K562 (cell line): ENCODE measurements at regions not wholly inside any gene's neighbourhood (a gene's known extent, or its start where the extent isn't known, plus 50 kb on each side); places are given as distances from the start of the nearest gene placed in this dataset.

Source experiments
- ATAC-seq: fragments of 200-7000 bp; cut with Tn5 transposase; 3 replicates; pipeline ENCODE4 v1.9.1; 2020; ENCODE audit warnings: moderate library complexity
- BruUV-seq: library from RNA; stranded (reverse); fragments of 400-500 nt; replicated peaks from 2 replicates; lab custom pipeline; 2021; lab: Mats Ljungman, UMichigan
- CTCF ChIA-PET: fragments of 300-600 bp; formaldehyde crosslinking; extraction: SDS; loops from one replicate; lab custom pipeline; 2021; ENCODE audit warnings: low intra/inter-chr PET ratio; lab: Yijun Ruan, JAX
- POLR2A ChIA-PET: fragments of 300-600, 350-650 bp; sonication (Branson Sonifier 250); formaldehyde crosslinking; extraction: SDS; loops from one replicate; lab custom pipeline; 2021; ENCODE audit warnings: antibody characterized with exemption, inconsistent platforms; lab: Yijun Ruan, JAX
- DNase-seq, 4 experiments: peaks; one replicate each; pipeline versions ENCODE4 v3.0.0 to v3.0.0-alpha.2; 2011 to 2018; ENCODE audit warnings: low spot score in 3 of 4, mixed read lengths in 3 of 4; ENCODE audit errors: extremely low read depth in 1 of 4
- FAIRE-seq: peaks from 2 replicates; lab custom pipeline; 2011; peaks lifted over from hg19 to GRCh38; lab: Jason Lieb, UNC
- H2AFZ ChIP-seq: 2 replicates; pipeline ENCODE4 v1.6.0; 2011; ENCODE audit warnings: low read depth, low read length, control low read depth, inconsistent platforms
- H3K27ac ChIP-seq: fragments of 200-600 bp; 3 replicates; pipeline ENCODE4 v1.8.0; 2011; ENCODE audit warnings: low read depth, mild to moderate bottlenecking, control low read depth, inconsistent platforms, low read length, moderate library complexity, mixed read lengths; ENCODE audit errors: extremely low read depth
- H3K27me3 ChIP-seq, 2 experiments: fragments of 300-600 bp in 1 of 2; 2 replicates in 1 of 2; 3 replicates in 1 of 2; pipeline versions ENCODE4 v1.6.0 to v1.8.0; 2011; ENCODE audit warnings: inconsistent platforms in 2 of 2, low read length in 2 of 2, mild to moderate bottlenecking in 1 of 2, mixed read lengths in 1 of 2, moderate library complexity in 1 of 2; ENCODE audit not compliant: control insufficient read depth in 2 of 2, insufficient read depth in 2 of 2
- H3K36me3 ChIP-seq: fragments of 300-600 bp; 3 replicates; pipeline ENCODE4 v1.8.0; 2011; ENCODE audit warnings: mild to moderate bottlenecking, low read length, inconsistent platforms; ENCODE audit not compliant: control insufficient read depth, insufficient read depth
- H3K4me1 ChIP-seq, 2 experiments: fragments of 200-600 bp in 1 of 2; replicated peaks in 1 of 2; 2 replicates in 1 of 2; 3 replicates in 1 of 2; pipeline versions ENCODE4 v1.5.1 to v1.8.0; 2011; ENCODE audit warnings: inconsistent platforms in 2 of 2, low read length in 2 of 2, mild to moderate bottlenecking in 1 of 2, mixed read lengths in 1 of 2, moderate library complexity in 1 of 2; ENCODE audit not compliant: control insufficient read depth in 2 of 2, insufficient read depth in 2 of 2
- H3K4me2 ChIP-seq: 2 replicates; pipeline ENCODE4 v1.6.1; 2011; ENCODE audit warnings: low read length, control low read depth, inconsistent platforms, mixed read lengths; ENCODE audit not compliant: insufficient read depth
- H3K4me3 ChIP-seq: fragments of 200-600 bp; sonication (generic), shearing (Covaris generic); 2 replicates; pipeline ENCODE4 v1.5.1; 2016; ENCODE audit warnings: control low read depth, inconsistent platforms
- H3K79me2 ChIP-seq: fragments of 200-600 bp; 3 replicates; pipeline ENCODE4 v1.8.0; 2011; ENCODE audit warnings: low read length, inconsistent platforms; ENCODE audit not compliant: control insufficient read depth, insufficient read depth
- H3K9ac ChIP-seq, 2 experiments: 2 replicates each; pipeline versions ENCODE4 v1.6.0 to v1.6.1; 2011; ENCODE audit warnings: low read depth in 2 of 2, low read length in 2 of 2, control low read depth in 1 of 2, inconsistent platforms in 1 of 2, mild to moderate bottlenecking in 1 of 2, mixed read lengths in 1 of 2; ENCODE audit not compliant: insufficient read depth in 1 of 2
- H3K9me1 ChIP-seq: one replicate; pipeline ENCODE4 v1.6.0; 2011; ENCODE audit warnings: inconsistent platforms, mild to moderate bottlenecking, low read length, moderate library complexity; ENCODE audit not compliant: control insufficient read depth, insufficient read depth
- H3K9me3 ChIP-seq: replicated peaks from 2 replicates; pipeline ENCODE4 v1.5.1; 2011; ENCODE audit warnings: low read depth, low read length, inconsistent platforms; ENCODE audit not compliant: control insufficient read depth, insufficient read depth
- H4K20me1 ChIP-seq: replicated peaks from 2 replicates; pipeline ENCODE4 v1.6.1; 2011; ENCODE audit warnings: low read length, inconsistent platforms, mixed read lengths; ENCODE audit not compliant: control insufficient read depth, insufficient read depth
- CBX2 ChIP-seq: fragments of 200-600 bp; sonication (generic); IDR thresholded peaks from one replicate; pipeline ENCODE4 v1.6.1; 2012; ENCODE audit warnings: mild to moderate bottlenecking, low read length, inconsistent platforms; ENCODE audit not compliant: insufficient read depth, poor library complexity, severe bottlenecking
- KLF13 ChIP-seq: fragments of 450-650 bp; IDR thresholded peaks from 2 replicates; pipeline ENCODE4 v1.6.1; 2016; ENCODE audit warnings: missing genetic modification characterization, low read depth, mild to moderate bottlenecking, missing compliant biosample characterization, moderate library complexity, borderline replicate concordance
- NR2C2 ChIP-seq, 2 experiments: fragments of 200-800 bp in 1 of 2; sonication (Bioruptor generic) in 1 of 2; sonication (generic) in 1 of 2; formaldehyde crosslinking in 1 of 2; IDR thresholded peaks; 2 replicates each; pipeline versions ENCODE4 v1.6.1 to v1.8.0; 2016 to 2022; ENCODE audit warnings: mild to moderate bottlenecking in 1 of 2, missing compliant biosample characterization in 1 of 2, missing genetic modification characterization in 1 of 2, missing genetic modification reagents in 1 of 2
- RHOXF2B ChIP-seq: fragments of 250-450 bp; sonication (Bioruptor Pico); conservative IDR thresholded peaks from 2 replicates; pipeline ENCODE4 v1.5.1; 2021
- RNF2 ChIP-seq: sonication (generic); IDR thresholded peaks from 2 replicates; pipeline ENCODE4 v1.6.1; 2016
- SMARCB1 ChIP-seq: IDR thresholded peaks from 2 replicates; pipeline ENCODE4 v1.6.1; 2011; ENCODE audit warnings: improper control_type of control experiment, low read depth; ENCODE audit not compliant: insufficient read length
- TAF7 ChIP-seq: fragments of 450-650 bp; IDR thresholded peaks from 2 replicates; pipeline ENCODE4 v1.6.1; 2016; ENCODE audit warnings: missing genetic modification characterization, missing compliant biosample characterization
- XRCC3 ChIP-seq: fragments of 450-650 bp; IDR thresholded peaks from 2 replicates; pipeline ENCODE4 v1.6.1; 2017; ENCODE audit warnings: mild to moderate bottlenecking, moderate library complexity
- ZNF592 ChIP-seq: fragments of 450-650 bp; IDR thresholded peaks from 2 replicates; pipeline ENCODE4 v1.6.1; 2017; ENCODE audit warnings: antibody characterized with exemption, mild to moderate bottlenecking
- ZNF75A ChIP-seq: fragments of 450-650 bp; formaldehyde crosslinking; IDR thresholded peaks from 2 replicates; pipeline ENCODE4 v1.4.0; 2020; ENCODE audit warnings: mild to moderate bottlenecking
- in situ Hi-C: fragments of 300-500 bp; cut with MboI; formaldehyde crosslinking; loops from 4 replicates; pipeline ENCODE4 v1.15.0; 2018; ENCODE audit warnings: inconsistent platforms, mixed read lengths
- intact Hi-C: fragments of 100-400 bp; cut with micrococcal nuclease; formaldehyde crosslinking; loops from 2 replicates; pipeline ENCODE4 v1.14.2; 2022
- TF ChIP-seq, protein P1 (sequence below): fragments of 450-650 bp; formaldehyde crosslinking; IDR thresholded peaks from 2 replicates; pipeline ENCODE4 v1.4.0; 2020; ENCODE audit warnings: mild to moderate bottlenecking, moderate library complexity
- TF ChIP-seq, protein P2 (sequence below): fragments of 450-650 bp; formaldehyde crosslinking; IDR thresholded peaks from 2 replicates; pipeline ENCODE4 v1.4.0; 2020; ENCODE audit warnings: mild to moderate bottlenecking, moderate library complexity

GRCh38 chr4:156298230-156298629, 344.6 kb upstream of the CTSO start:
- Histone ChIP-seq H3K36me3 (no peaks in the 10 kb centered on the region), H2AFZ (no peak overlapping the region), H3K79me2 (no peaks in the 10 kb centered on the region), H3K4me3 (no peak overlapping the region), H4K20me1 (no peaks in the 10 kb centered on the region), H3K4me1 (no peaks in the 10 kb centered on the region), H3K27ac (no peak overlapping the region), H3K27me3 (no peaks in the 10 kb centered on the region), H3K9ac (no peak overlapping the region), H3K9me1 (no peaks in the 10 kb centered on the region), H3K9me3 (no peaks in the 10 kb centered on the region), H3K4me2 (no peak overlapping the region)
- intact Hi-C loops (no loop called here), in situ Hi-C loops (no loop called here)
- BruUV-seq: no TSS peak
- ChIA-PET CTCF (no interaction called here), POLR2A (no interaction called here)
- no peak for FAIRE-seq
- DNase-seq: no peak
- TF ChIP-seq, protein P1, sequence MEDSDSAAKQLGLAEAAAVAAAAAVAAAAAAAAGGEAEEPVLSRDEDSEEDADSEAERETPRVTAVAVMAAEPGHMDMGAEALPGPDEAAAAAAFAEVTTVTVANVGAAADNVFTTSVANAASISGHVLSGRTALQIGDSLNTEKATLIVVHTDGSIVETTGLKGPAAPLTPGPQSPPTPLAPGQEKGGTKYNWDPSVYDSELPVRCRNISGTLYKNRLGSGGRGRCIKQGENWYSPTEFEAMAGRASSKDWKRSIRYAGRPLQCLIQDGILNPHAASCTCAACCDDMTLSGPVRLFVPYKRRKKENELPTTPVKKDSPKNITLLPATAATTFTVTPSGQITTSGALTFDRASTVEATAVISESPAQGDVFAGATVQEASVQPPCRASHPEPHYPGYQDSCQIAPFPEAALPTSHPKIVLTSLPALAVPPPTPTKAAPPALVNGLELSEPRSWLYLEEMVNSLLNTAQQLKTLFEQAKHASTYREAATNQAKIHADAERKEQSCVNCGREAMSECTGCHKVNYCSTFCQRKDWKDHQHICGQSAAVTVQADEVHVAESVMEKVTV (CRISPR knock-in tag): no peak
- no peak for TF ChIP-seq ZNF592
- TF ChIP-seq RHOXF2B: no peak
- no peak for TF ChIP-seq KLF13 (tag)
- TF ChIP-seq, protein P2, sequence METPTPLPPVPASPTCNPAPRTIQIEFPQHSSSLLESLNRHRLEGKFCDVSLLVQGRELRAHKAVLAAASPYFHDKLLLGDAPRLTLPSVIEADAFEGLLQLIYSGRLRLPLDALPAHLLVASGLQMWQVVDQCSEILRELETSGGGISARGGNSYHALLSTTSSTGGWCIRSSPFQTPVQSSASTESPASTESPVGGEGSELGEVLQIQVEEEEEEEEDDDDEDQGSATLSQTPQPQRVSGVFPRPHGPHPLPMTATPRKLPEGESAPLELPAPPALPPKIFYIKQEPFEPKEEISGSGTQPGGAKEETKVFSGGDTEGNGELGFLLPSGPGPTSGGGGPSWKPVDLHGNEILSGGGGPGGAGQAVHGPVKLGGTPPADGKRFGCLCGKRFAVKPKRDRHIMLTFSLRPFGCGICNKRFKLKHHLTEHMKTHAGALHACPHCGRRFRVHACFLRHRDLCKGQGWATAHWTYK: no peak
- no peak for TF ChIP-seq XRCC3
- no peak for TF ChIP-seq RNF2
- no peak for TF ChIP-seq ZNF75A
- TF ChIP-seq TAF7 (tag): no peak
- no peak for TF ChIP-seq SMARCB1
- no peak for TF ChIP-seq CBX2
- TF ChIP-seq NR2C2 (CRISPR knock-in tag; IDR thresholded peaks at IDR 0.05): no peak
- no peak for TF ChIP-seq NR2C2 (tag; IDR thresholded peaks at IDR 0.05)
- no peak for ATAC-seq
